ENCODE measurements at regions not wholly inside any gene's neighbourhood (a gene's known extent, or its start where the extent isn't known, plus 50 kb on each side); places are given as distances from the start of the nearest gene placed in this dataset.

GRCh38 chr10:109769966-109770365, 153.3 kb downstream of the XPNPEP1 start:
- Histone ChIP-seq H3K36me3 (ENCODE audit: control insufficient read depth in 4 of 4, insufficient read depth in 3 of 4, low read depth in 1 of 4, low read length in 3 of 4) (no peaks in the 10 kb centered on the region), H3K4me1 (ENCODE audit: control insufficient read depth in 4 of 4, insufficient read depth in 4 of 4, low read length in 3 of 4) (no peaks in the 10 kb centered on the region), H3K27ac (ENCODE audit: low read depth in 1 of 2, low read length in 2 of 2) (no peak overlapping the region), H3K27me3 (ENCODE audit: control insufficient read depth in 4 of 4, insufficient read depth in 4 of 4, low read length in 3 of 4) (peaks cover 0 to 2% (median 0%) of the 10 kb centered on the region in 4 donors), H3K9ac (ENCODE audit: low read depth in 1 of 2, low read length in 2 of 2) (no peak overlapping the region), H3K4me3 (ENCODE audit: low read depth in 1 of 3, low read length in 3 of 3) (no peak overlapping the region), H3K9me3 (ENCODE audit: control insufficient read depth in 4 of 4, low read length in 3 of 4) (no peaks in the 10 kb centered on the region)
- TF ChIP-seq FOXA1 (IDR thresholded peaks at IDR 0.05) (no peak), RAD21 (IDR thresholded peaks at IDR 0.05) (no peak), ZBTB33 (IDR thresholded peaks at IDR 0.05) (no peak), MAX (IDR thresholded peaks at IDR 0.05) (no peak), GABPA (IDR thresholded peaks at IDR 0.05 in 1 of 2, conservative IDR thresholded peaks at IDR 0.05 in 1 of 2) (no peak), YY1 (IDR thresholded peaks at IDR 0.05) (no peak), TAF1 (conservative IDR thresholded peaks at IDR 0.05) (no peak), HNF4A (conservative IDR thresholded peaks at IDR 0.05) (no peak), SP1 (IDR thresholded peaks at IDR 0.05) (no peak), RXRA (IDR thresholded peaks at IDR 0.05) (no peak)
- TF ChIP-seq, protein P1, sequence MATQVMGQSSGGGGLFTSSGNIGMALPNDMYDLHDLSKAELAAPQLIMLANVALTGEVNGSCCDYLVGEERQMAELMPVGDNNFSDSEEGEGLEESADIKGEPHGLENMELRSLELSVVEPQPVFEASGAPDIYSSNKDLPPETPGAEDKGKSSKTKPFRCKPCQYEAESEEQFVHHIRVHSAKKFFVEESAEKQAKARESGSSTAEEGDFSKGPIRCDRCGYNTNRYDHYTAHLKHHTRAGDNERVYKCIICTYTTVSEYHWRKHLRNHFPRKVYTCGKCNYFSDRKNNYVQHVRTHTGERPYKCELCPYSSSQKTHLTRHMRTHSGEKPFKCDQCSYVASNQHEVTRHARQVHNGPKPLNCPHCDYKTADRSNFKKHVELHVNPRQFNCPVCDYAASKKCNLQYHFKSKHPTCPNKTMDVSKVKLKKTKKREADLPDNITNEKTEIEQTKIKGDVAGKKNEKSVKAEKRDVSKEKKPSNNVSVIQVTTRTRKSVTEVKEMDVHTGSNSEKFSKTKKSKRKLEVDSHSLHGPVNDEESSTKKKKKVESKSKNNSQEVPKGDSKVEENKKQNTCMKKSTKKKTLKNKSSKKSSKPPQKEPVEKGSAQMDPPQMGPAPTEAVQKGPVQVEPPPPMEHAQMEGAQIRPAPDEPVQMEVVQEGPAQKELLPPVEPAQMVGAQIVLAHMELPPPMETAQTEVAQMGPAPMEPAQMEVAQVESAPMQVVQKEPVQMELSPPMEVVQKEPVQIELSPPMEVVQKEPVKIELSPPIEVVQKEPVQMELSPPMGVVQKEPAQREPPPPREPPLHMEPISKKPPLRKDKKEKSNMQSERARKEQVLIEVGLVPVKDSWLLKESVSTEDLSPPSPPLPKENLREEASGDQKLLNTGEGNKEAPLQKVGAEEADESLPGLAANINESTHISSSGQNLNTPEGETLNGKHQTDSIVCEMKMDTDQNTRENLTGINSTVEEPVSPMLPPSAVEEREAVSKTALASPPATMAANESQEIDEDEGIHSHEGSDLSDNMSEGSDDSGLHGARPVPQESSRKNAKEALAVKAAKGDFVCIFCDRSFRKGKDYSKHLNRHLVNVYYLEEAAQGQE (IDR thresholded peaks at IDR 0.05) = no peak
- TF ChIP-seq, protein P2, sequence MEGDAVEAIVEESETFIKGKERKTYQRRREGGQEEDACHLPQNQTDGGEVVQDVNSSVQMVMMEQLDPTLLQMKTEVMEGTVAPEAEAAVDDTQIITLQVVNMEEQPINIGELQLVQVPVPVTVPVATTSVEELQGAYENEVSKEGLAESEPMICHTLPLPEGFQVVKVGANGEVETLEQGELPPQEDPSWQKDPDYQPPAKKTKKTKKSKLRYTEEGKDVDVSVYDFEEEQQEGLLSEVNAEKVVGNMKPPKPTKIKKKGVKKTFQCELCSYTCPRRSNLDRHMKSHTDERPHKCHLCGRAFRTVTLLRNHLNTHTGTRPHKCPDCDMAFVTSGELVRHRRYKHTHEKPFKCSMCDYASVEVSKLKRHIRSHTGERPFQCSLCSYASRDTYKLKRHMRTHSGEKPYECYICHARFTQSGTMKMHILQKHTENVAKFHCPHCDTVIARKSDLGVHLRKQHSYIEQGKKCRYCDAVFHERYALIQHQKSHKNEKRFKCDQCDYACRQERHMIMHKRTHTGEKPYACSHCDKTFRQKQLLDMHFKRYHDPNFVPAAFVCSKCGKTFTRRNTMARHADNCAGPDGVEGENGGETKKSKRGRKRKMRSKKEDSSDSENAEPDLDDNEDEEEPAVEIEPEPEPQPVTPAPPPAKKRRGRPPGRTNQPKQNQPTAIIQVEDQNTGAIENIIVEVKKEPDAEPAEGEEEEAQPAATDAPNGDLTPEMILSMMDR (IDR thresholded peaks at IDR 0.05; ENCODE audit: low read depth, low read length, missing input control) = no peak
- DNase-seq (ENCODE audit: low spot score) = no peak
- 85% methylated on average over 2 of the region's 2 CpGs for WGBS

GRCh38 chr10:109765838-109766237, 157.5 kb downstream of the XPNPEP1 start:
- DNase-seq (ENCODE audit: low spot score) = no peak
- whole genome bisulfite sequencing = 75% methylated on average over 2 of the region's 2 CpGs
- no peak overlapping the region for H3K27ac ChIP-seq (ENCODE audit: low read depth in 1 of 2, low read length in 2 of 2)
- no peak overlapping the region for H3K9ac ChIP-seq (ENCODE audit: low read depth in 1 of 2, low read length in 2 of 2)
- no peaks in the 10 kb centered on the region for H3K4me1 ChIP-seq (ENCODE audit: control insufficient read depth in 4 of 4, insufficient read depth in 4 of 4, low read length in 3 of 4)
- no peaks in the 10 kb centered on the region for H3K36me3 ChIP-seq (ENCODE audit: control insufficient read depth in 4 of 4, insufficient read depth in 3 of 4, low read depth in 1 of 4, low read length in 3 of 4)
- H3K27me3 ChIP-seq (ENCODE audit: control insufficient read depth in 4 of 4, insufficient read depth in 4 of 4, low read length in 3 of 4) = peaks cover 0 to 2% (median 0%) of the 10 kb centered on the region in 4 donors
- no peak overlapping the region for H3K4me3 ChIP-seq (ENCODE audit: low read depth in 1 of 3, low read length in 3 of 3)
- no peaks in the 10 kb centered on the region for H3K9me3 ChIP-seq (ENCODE audit: control insufficient read depth in 4 of 4, low read length in 3 of 4)
- TF ChIP-seq HNF4G (IDR thresholded peaks at IDR 0.05) (no peak), TAF1 (conservative IDR thresholded peaks at IDR 0.05) (no peak), MAX (IDR thresholded peaks at IDR 0.05) (no peak), JUND (IDR thresholded peaks at IDR 0.05) (no peak), FOXA2 (IDR thresholded peaks at IDR 0.05) (no peak), ZBTB33 (IDR thresholded peaks at IDR 0.05) (no peak), RXRA (IDR thresholded peaks at IDR 0.05) (no peak), GABPA (IDR thresholded peaks at IDR 0.05 in 1 of 2, conservative IDR thresholded peaks at IDR 0.05 in 1 of 2) (no peak), NR2F2 (IDR thresholded peaks at IDR 0.05) (no peak), RAD21 (IDR thresholded peaks at IDR 0.05) (no peak), SP1 (IDR thresholded peaks at IDR 0.05) (no peak), FOXA1 (IDR thresholded peaks at IDR 0.05) (no peak), EGR1 (IDR thresholded peaks at IDR 0.05; ENCODE audit: low read depth in 2 of 2) (no peak)
- TF ChIP-seq, protein P3, sequence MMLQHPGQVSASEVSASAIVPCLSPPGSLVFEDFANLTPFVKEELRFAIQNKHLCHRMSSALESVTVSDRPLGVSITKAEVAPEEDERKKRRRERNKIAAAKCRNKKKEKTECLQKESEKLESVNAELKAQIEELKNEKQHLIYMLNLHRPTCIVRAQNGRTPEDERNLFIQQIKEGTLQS (IDR thresholded peaks at IDR 0.05) = no peak
- TF ChIP-seq, protein P2 (IDR thresholded peaks at IDR 0.05; ENCODE audit: low read depth, low read length, missing input control) = no peak

Measured in liver (tissue), 8 donors.